ENCODE measurements at regions not wholly inside any gene's neighbourhood (a gene's known extent, or its start where the extent isn't known, plus 50 kb on each side); places are given as distances from the start of the nearest gene placed in this dataset.

GRCh38 chr13:30078059-30078458 lies 227.6 kb upstream of the UBL3 start:
- Histone ChIP-seq H3K27ac (ENCODE audit: insufficient read depth, low read depth, low read length) (no peak overlapping the region), H3K27me3 (ENCODE audit: control insufficient read depth in 2 of 2, insufficient read depth in 2 of 2, low read length in 2 of 2) (no peaks in the 10 kb centered on the region), H2AFZ (ENCODE audit: low read depth, low read length) (no peak overlapping the region), H3K9ac (replicated peaks; ENCODE audit: extremely low read depth, insufficient read depth, low read length) (no peak overlapping the region), H3K79me2 (ENCODE audit: control insufficient read depth, insufficient read depth, low read length) (no peaks in the 10 kb centered on the region), H3K4me1 (ENCODE audit: control insufficient read depth, extremely low read depth, insufficient read depth, low read length) (no peaks in the 10 kb centered on the region), H3K4me2 (ENCODE audit: insufficient read depth, low read length) (no peak overlapping the region), H3K9me3 (replicated peaks; ENCODE audit: control insufficient read depth, insufficient read depth, low read length) (no peaks in the 10 kb centered on the region), H3K4me3 (replicated peaks in 1 of 3; ENCODE audit: insufficient read depth in 1 of 3, low read depth in 1 of 3, low read length in 3 of 3) (no peak overlapping the region), H3K9me1 (replicated peaks; ENCODE audit: control insufficient read depth, extremely low read depth, insufficient read depth, low read length) (no peaks in the 10 kb centered on the region), H4K20me1 (replicated peaks; ENCODE audit: control insufficient read depth, extremely low read depth, insufficient read depth, low read length) (no peaks in the 10 kb centered on the region), H3K36me3 (ENCODE audit: control insufficient read depth in 2 of 2, extremely low read depth in 1 of 2, insufficient read depth in 2 of 2, low read length in 2 of 2) (no peaks in the 10 kb centered on the region)
- ChIA-PET POLR2A (interaction anchor here (0.6 kb wide), 1 partner anchor 77 kb away, joined by 4 read pairs; no protein-coding TSS in a partner anchor), CTCF (interaction anchor here (2.0 kb wide), 1 partner anchor 12 kb away, joined by 4 read pairs; no protein-coding TSS in a partner anchor)
- dilution Hi-C loops (cut with MboI; ENCODE audit: extremely low pct_ligation_motif_present, low sequenced_read_pairs) = no loop called here
- no TSS peak for BruUV-seq (replicated peaks)
- no peak for DNase-seq (ENCODE audit: low read depth, low spot score)
- no peak for FAIRE-seq
- intact Hi-C loops (cut with micrococcal nuclease) = no loop called here
- TF ChIP-seq CTCF (IDR thresholded peaks at IDR 0.05; ENCODE audit: extremely low read depth in 1 of 2, insufficient read depth in 1 of 2, low read depth in 1 of 2, low read length in 2 of 2) = no peak
- TF ChIP-seq MYC (IDR thresholded peaks at IDR 0.05; ENCODE audit: low read depth, low read length) = no peak
- no peak for TF ChIP-seq MAX (IDR thresholded peaks at IDR 0.05; ENCODE audit: insufficient read depth, insufficient read length)
- TF ChIP-seq JUN (IDR thresholded peaks at IDR 0.05; ENCODE audit: borderline replicate concordance, insufficient read depth, insufficient read length, low read depth) = no peak
- TF ChIP-seq EZH2 (IDR thresholded peaks at IDR 0.05; ENCODE audit: borderline replicate concordance, low read depth, low read length, severe bottlenecking) = no peak
- no peak for TF ChIP-seq GATA2 (IDR thresholded peaks at IDR 0.05; ENCODE audit: insufficient read depth, insufficient read length, low read depth, low read length)
- TF ChIP-seq FOS (IDR thresholded peaks at IDR 0.05; ENCODE audit: borderline replicate concordance, insufficient read depth, low read length) = no peak
- TF ChIP-seq POLR2AphosphoS5 (IDR thresholded peaks at IDR 0.05; ENCODE audit: insufficient read depth, low read depth, low read length) = no peak
- TF ChIP-seq POLR2A (IDR thresholded peaks at IDR 0.05; ENCODE audit: low read depth, low read length) = no peak
